Muscle layer of duodenum (tissue), 2 donors: ENCODE measurements at regions not wholly inside any gene's neighbourhood (a gene's known extent, or its start where the extent isn't known, plus 50 kb on each side); places are given as distances from the start of the nearest gene placed in this dataset.

Experiments used
- H3K27ac ChIP-seq: one replicate; pipeline ENCODE4 v1.7.0; 2013; ENCODE audit warnings: mild to moderate bottlenecking, low read length
- H3K27me3 ChIP-seq: one replicate; pipeline ENCODE4 v1.7.0; 2013; ENCODE audit warnings: low read depth, mild to moderate bottlenecking, control low read depth, low read length
- H3K36me3 ChIP-seq, 2 donors: one replicate each; pipeline ENCODE4 v1.7.0; 2013; ENCODE audit warnings: low read length in 2 of 2, control low read depth in 1 of 2, mild to moderate bottlenecking in 1 of 2; ENCODE audit not compliant: insufficient read depth in 2 of 2, control insufficient read depth in 1 of 2
- H3K4me1 ChIP-seq, 2 donors: one replicate each; pipeline ENCODE4 v1.7.0; 2013; ENCODE audit warnings: low read length in 2 of 2, mild to moderate bottlenecking in 2 of 2, control low read depth in 1 of 2, moderate library complexity in 1 of 2; ENCODE audit not compliant: insufficient read depth in 2 of 2, control insufficient read depth in 1 of 2
- H3K4me3 ChIP-seq, 2 donors: one replicate each; pipeline ENCODE4 v1.7.0; 2013; ENCODE audit warnings: low read length in 2 of 2, low read depth in 1 of 2, mild to moderate bottlenecking in 1 of 2
- H3K9me3 ChIP-seq, 2 donors: one replicate each; pipeline ENCODE4 v1.7.0; 2013; ENCODE audit warnings: low read length in 2 of 2, control low read depth in 1 of 2, mild to moderate bottlenecking in 1 of 2; ENCODE audit not compliant: control insufficient read depth in 1 of 2
- donor health status: healthy.

GRCh38 chr19:29376855-29377354, 148.9 kb upstream of the VSTM2B start:
- no peaks in the 10 kb centered on the region for H3K9me3 ChIP-seq
- H3K27ac ChIP-seq, result no peak overlapping the region
- no peaks in the 10 kb centered on the region for H3K36me3 ChIP-seq
- H3K4me3 ChIP-seq, result no peak overlapping the region
- no peaks in the 10 kb centered on the region for H3K4me1 ChIP-seq
- H3K27me3 ChIP-seq, result no peaks in the 10 kb centered on the region

- H3K4me3 ChIP-seq, result no peak overlapping the region
- no peaks in the 10 kb centered on the region for H3K9me3 ChIP-seq
- H3K36me3 ChIP-seq, result no peaks in the 10 kb centered on the region
- no peak overlapping the region for H3K27ac ChIP-seq
- no peaks in the 10 kb centered on the region for H3K4me1 ChIP-seq
- H3K27me3 ChIP-seq, result no peaks in the 10 kb centered on the region
Measured at GRCh38 chr19:29378126-29378525, 147.7 kb upstream of the VSTM2B start.

- no peak overlapping the region for H3K4me3 ChIP-seq
- H3K4me1 ChIP-seq, result no peaks in the 10 kb centered on the region
- H3K27me3 ChIP-seq, result no peaks in the 10 kb centered on the region
- no peak overlapping the region for H3K27ac ChIP-seq
- H3K36me3 ChIP-seq, result no peaks in the 10 kb centered on the region
- H3K9me3 ChIP-seq, result no peaks in the 10 kb centered on the region
Measured at GRCh38 chr19:29378543-29379080, 147.2 kb upstream of the VSTM2B start.

GRCh38 chr19:29379257-29380021, 146.4 kb upstream of the VSTM2B start:
- Histone ChIP-seq H3K4me1 (no peaks in the 10 kb centered on the region), H3K9me3 (no peaks in the 10 kb centered on the region), H3K27me3 (no peaks in the 10 kb centered on the region), H3K36me3 (no peaks in the 10 kb centered on the region), H3K27ac (no peak overlapping the region), H3K4me3 (no peak overlapping the region)

DNA sequence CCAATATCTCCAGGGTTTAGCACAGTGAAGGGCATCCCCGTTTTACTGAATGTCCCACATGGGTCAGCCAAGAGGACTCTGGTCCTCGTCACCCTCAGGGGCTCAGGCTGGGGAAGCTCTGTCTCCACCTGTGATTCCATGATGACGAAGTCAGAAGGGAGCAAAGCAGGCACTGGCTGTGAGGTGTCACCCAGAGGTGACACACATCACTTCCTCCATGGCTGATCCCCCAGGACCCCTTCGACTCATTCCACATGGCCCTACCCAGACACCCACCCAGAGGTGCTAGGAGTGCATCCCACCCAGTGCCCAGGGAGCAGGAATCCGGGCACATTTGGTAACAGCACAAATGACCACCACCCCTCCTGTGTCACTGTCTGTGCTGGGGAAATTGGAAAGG, 145.2 kb upstream of the VSTM2B start:
- Histone ChIP-seq H3K9me3 (no peaks in the 10 kb centered on the region), H3K27me3 (no peaks in the 10 kb centered on the region), H3K27ac (no peak overlapping the region), H3K4me3 (no peak overlapping the region), H3K36me3 (no peaks in the 10 kb centered on the region), H3K4me1 (no peaks in the 10 kb centered on the region)

- H3K9me3 ChIP-seq, result no peaks in the 10 kb centered on the region
- no peaks in the 10 kb centered on the region for H3K36me3 ChIP-seq
- no peaks in the 10 kb centered on the region for H3K27me3 ChIP-seq
- no peak overlapping the region for H3K27ac ChIP-seq
- H3K4me1 ChIP-seq, result no peaks in the 10 kb centered on the region
- no peak overlapping the region for H3K4me3 ChIP-seq
Measured at GRCh38 chr19:29381353-29382203, 144.2 kb upstream of the VSTM2B start.

GRCh38 chr19:29383696-29384095, 142.1 kb upstream of the VSTM2B start:
- Histone ChIP-seq H3K4me3 (no peak overlapping the region), H3K4me1 (no peaks in the 10 kb centered on the region), H3K36me3 (no peaks in the 10 kb centered on the region), H3K27ac (no peak overlapping the region), H3K27me3 (no peaks in the 10 kb centered on the region), H3K9me3 (no peaks in the 10 kb centered on the region)

DNA sequence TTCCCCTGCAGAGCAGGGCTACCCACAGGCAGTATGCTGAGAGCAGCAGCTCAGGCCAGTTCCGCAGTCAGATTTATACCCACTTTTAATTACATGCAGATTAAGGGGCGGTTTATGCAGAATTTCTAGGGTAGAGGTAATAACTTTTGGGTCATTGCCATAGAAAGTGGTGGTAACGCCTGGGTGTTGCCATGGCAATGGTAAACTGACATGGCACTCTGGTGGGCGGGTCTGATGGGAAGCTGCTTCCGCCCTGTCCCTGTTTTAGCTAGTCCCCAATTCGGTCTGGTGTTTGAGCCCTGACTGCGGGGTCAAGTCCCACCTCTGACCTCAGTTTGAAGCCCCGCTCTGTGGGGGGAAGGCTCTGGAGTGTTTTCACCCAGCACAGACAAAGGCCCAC, 141.1 kb upstream of the VSTM2B start:
- Histone ChIP-seq H3K36me3 (no peaks in the 10 kb centered on the region), H3K4me3 (no peak overlapping the region), H3K27ac (no peak overlapping the region), H3K4me1 (no peaks in the 10 kb centered on the region), H3K9me3 (no peaks in the 10 kb centered on the region), H3K27me3 (no peaks in the 10 kb centered on the region)

GRCh38 chr19:29385191-29385795, 140.5 kb upstream of the VSTM2B start:
- Histone ChIP-seq H3K4me1 (no peaks in the 10 kb centered on the region), H3K36me3 (no peaks in the 10 kb centered on the region), H3K9me3 (no peaks in the 10 kb centered on the region)

GRCh38 chr19:29386970-29387369, 138.8 kb upstream of the VSTM2B start:
- no peak overlapping the region for H3K27ac ChIP-seq
- H3K4me3 ChIP-seq, result no peak overlapping the region
- H3K9me3 ChIP-seq, result peaks cover 9 to 11% of the 10 kb centered on the region in 2 donors
- no peaks in the 10 kb centered on the region for H3K36me3 ChIP-seq
- H3K4me1 ChIP-seq, result no peaks in the 10 kb centered on the region
- H3K27me3 ChIP-seq, result no peaks in the 10 kb centered on the region

More at GRCh38 chr19:29385191-29385795, 140.5 kb upstream of the VSTM2B start:
- H3K27me3 ChIP-seq, result no peaks in the 10 kb centered on the region
- no peak overlapping the region for H3K4me3 ChIP-seq
- no peak overlapping the region for H3K27ac ChIP-seq

DNA sequence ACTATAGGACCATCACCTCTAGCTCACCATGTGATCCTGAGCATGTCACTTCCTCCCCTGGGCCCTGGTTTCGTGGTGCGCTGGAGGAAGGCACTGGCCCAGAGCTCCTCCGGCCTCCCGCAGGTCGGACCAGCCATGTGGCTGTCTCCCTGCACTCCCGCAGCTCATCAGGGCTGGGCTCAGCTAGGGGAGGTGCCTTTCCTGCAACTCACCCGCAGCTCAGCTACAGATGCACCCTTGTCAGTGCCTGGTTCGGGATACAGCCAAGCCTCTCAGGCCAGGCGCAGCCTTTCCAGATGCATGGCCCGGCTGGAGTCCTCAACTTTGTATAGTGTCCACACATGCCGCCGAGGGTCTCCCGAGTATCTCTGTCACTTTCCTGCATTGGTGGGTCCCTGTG, 138.2 kb upstream of the VSTM2B start:
- Histone ChIP-seq H3K4me3 (no peak overlapping the region), H3K4me1 (no peaks in the 10 kb centered on the region), H3K27ac (no peak overlapping the region), H3K27me3 (no peaks in the 10 kb centered on the region), H3K36me3 (no peaks in the 10 kb centered on the region), H3K9me3 (peaks cover 10 to 15% of the 10 kb centered on the region in 2 donors)
